Stimulated activated naive CD8-positive, alpha-beta T cell treated with anti-CD3 and anti-CD28 coated beads, Interleukin-15, amount 100 ng/mL, for 72 hours (primary cell): ENCODE measurements at regions not wholly inside any gene's neighbourhood (a gene's known extent, or its start where the extent isn't known, plus 50 kb on each side); places are given as distances from the start of the nearest gene placed in this dataset.

Experiments
- ATAC-seq: fragments of 150-1000 bp; cut with Tn5 transposase; 2 replicates; pipeline ENCODE4 v1.10.0; 2021; ENCODE audit warnings: mild to moderate bottlenecking, moderate library complexity
- DNase-seq, 2 donors: peaks; one replicate each; pipeline ENCODE4 v3.0.0; 2021 to 2022
- H3K27ac Mint-ChIP-seq, 2 donors: one replicate each; pipeline ENCODE4 v1.8.0; 2022; ENCODE audit warnings: mild to moderate bottlenecking in 2 of 2, mixed read lengths in 2 of 2, moderate library complexity in 2 of 2
- H3K27me3 Mint-ChIP-seq: one replicate; pipeline ENCODE4 v1.8.0; 2022; ENCODE audit warnings: mixed read lengths
- H3K4me1 Mint-ChIP-seq: one replicate; pipeline ENCODE4 v1.8.0; 2022; ENCODE audit warnings: mild to moderate bottlenecking, mixed read lengths
- H3K4me3 Mint-ChIP-seq, 2 donors: one replicate each; pipeline ENCODE4 v1.8.0; 2022; ENCODE audit warnings: mild to moderate bottlenecking in 2 of 2, mixed read lengths in 2 of 2, moderate library complexity in 1 of 2
- H3K9me3 Mint-ChIP-seq, 2 donors: one replicate each; pipeline ENCODE4 v1.8.0; 2022; ENCODE audit warnings: mixed read lengths in 2 of 2

GRCh38 chr4:10981576-10981975 is 297.0 kb upstream of the CLNK start:
- no peak for ATAC-seq
- H3K4me1 Mint-ChIP-seq = peaks cover 16% of the 10 kb centered on the region
- DNase-seq = no peak
- no peak overlapping the region for H3K27ac Mint-ChIP-seq
- H3K9me3 Mint-ChIP-seq = no peaks in the 10 kb centered on the region
- no peaks in the 10 kb centered on the region for H3K27me3 Mint-ChIP-seq
- H3K4me3 Mint-ChIP-seq = no peak overlapping the region

- peaks cover 16% of the 10 kb centered on the region for H3K4me1 Mint-ChIP-seq
- no peak overlapping the region for H3K4me3 Mint-ChIP-seq
- no peaks in the 10 kb centered on the region for H3K9me3 Mint-ChIP-seq
- H3K27me3 Mint-ChIP-seq = no peaks in the 10 kb centered on the region
- no peak overlapping the region for H3K27ac Mint-ChIP-seq
- DNase-seq (no peak), ATAC-seq (no peak)
Observed at GRCh38 chr4:10981096-10981495, 296.5 kb upstream of the CLNK start.

GRCh38 chr4:10979032-10979431 is 294.5 kb upstream of the CLNK start:
- peaks cover 16% of the 10 kb centered on the region for H3K4me1 Mint-ChIP-seq
- DNase-seq = no peak
- peaks cover 6 to 8% of the 10 kb centered on the region in 2 donors for H3K9me3 Mint-ChIP-seq
- H3K27me3 Mint-ChIP-seq = no peaks in the 10 kb centered on the region
- H3K27ac Mint-ChIP-seq = no peak overlapping the region
- no peak for ATAC-seq
- H3K4me3 Mint-ChIP-seq = no peak overlapping the region

- Mint-ChIP-seq H3K4me3 (no peak overlapping the region), H3K27me3 (peaks cover 7% of the 10 kb centered on the region), H3K9me3 (peaks cover 6 to 8% of the 10 kb centered on the region in 2 donors), H3K4me1 (peaks cover 5% of the 10 kb centered on the region), H3K27ac (no peak overlapping the region)
- DNase-seq (no peak), ATAC-seq (no peak)
Observed at GRCh38 chr4:10977534-10977933, 293.0 kb upstream of the CLNK start.

- DNase-seq (peak in 1 of 2 donors; percentile 8), ATAC-seq (no peak)
- H3K27me3 Mint-ChIP-seq = peaks cover 7% of the 10 kb centered on the region
- no peak overlapping the region for H3K4me3 Mint-ChIP-seq
- no peaks in the 10 kb centered on the region for H3K4me1 Mint-ChIP-seq
- no peak overlapping the region for H3K27ac Mint-ChIP-seq
- H3K9me3 Mint-ChIP-seq = peaks cover 6 to 8% of the 10 kb centered on the region in 2 donors
Observed at GRCh38 chr4:10974371-10974770, 289.8 kb upstream of the CLNK start.

- Mint-ChIP-seq H3K4me1 (no peaks in the 10 kb centered on the region), H3K4me3 (no peak overlapping the region), H3K27me3 (peaks cover 7% of the 10 kb centered on the region), H3K9me3 (peaks cover 6 to 8% of the 10 kb centered on the region in 2 donors), H3K27ac (peak overlapping the region in 1 of 2 donors; percentile 29)
- DNase-seq (no peak), ATAC-seq (no peak)
Observed at GRCh38 chr4:10973686-10974085, 289.1 kb upstream of the CLNK start.

- no peaks in the 10 kb centered on the region for H3K4me1 Mint-ChIP-seq
Observed at GRCh38 chr4:10971800-10972401, 287.3 kb upstream of the CLNK start.

GRCh38 chr4:10965196-10965595 is 280.6 kb upstream of the CLNK start:
- H3K27ac Mint-ChIP-seq = peak overlapping the region in 1 of 2 donors; percentile 74
- no peak for DNase-seq

More at GRCh38 chr4:10971800-10972401, 287.3 kb upstream of the CLNK start:
- ATAC-seq (no peak), DNase-seq (no peak)
- Mint-ChIP-seq H3K4me3 (no peak overlapping the region), H3K9me3 (peaks cover 6 to 8% of the 10 kb centered on the region in 2 donors), H3K27me3 (peaks cover 7% of the 10 kb centered on the region), H3K27ac (no peak overlapping the region)

GRCh38 chr4:10963958-10964703 is 279.6 kb upstream of the CLNK start:
- no peak overlapping the region for H3K4me3 Mint-ChIP-seq
- ATAC-seq = no peak
- H3K27me3 Mint-ChIP-seq = no peaks in the 10 kb centered on the region
- DNase-seq = no peak
- H3K4me1 Mint-ChIP-seq = no peaks in the 10 kb centered on the region
- H3K9me3 Mint-ChIP-seq = peaks cover 0 to 3% of the 10 kb centered on the region in 2 donors
- no peak overlapping the region for H3K27ac Mint-ChIP-seq

More at GRCh38 chr4:10965196-10965595, 280.6 kb upstream of the CLNK start:
- Mint-ChIP-seq H3K4me1 (no peaks in the 10 kb centered on the region), H3K4me3 (no peak overlapping the region), H3K9me3 (peaks cover 0 to 3% of the 10 kb centered on the region in 2 donors), H3K27me3 (no peaks in the 10 kb centered on the region)
- ATAC-seq = no peak

GRCh38 chr4:10963241-10963640 is 278.7 kb upstream of the CLNK start:
- Mint-ChIP-seq H3K4me3 (no peak overlapping the region), H3K9me3 (peaks cover 0 to 3% of the 10 kb centered on the region in 2 donors), H3K4me1 (no peaks in the 10 kb centered on the region), H3K27me3 (no peaks in the 10 kb centered on the region), H3K27ac (no peak overlapping the region)
- no peak for DNase-seq
- no peak for ATAC-seq

- no peak for DNase-seq
- Mint-ChIP-seq H3K9me3 (peaks cover 0 to 3% of the 10 kb centered on the region in 2 donors), H3K4me1 (no peaks in the 10 kb centered on the region), H3K27me3 (no peaks in the 10 kb centered on the region), H3K27ac (no peak overlapping the region), H3K4me3 (no peak overlapping the region)
- ATAC-seq = no peak
Observed at GRCh38 chr4:10962246-10962645, 277.7 kb upstream of the CLNK start.

- no peak overlapping the region for H3K4me3 Mint-ChIP-seq
- ATAC-seq (no peak), DNase-seq (no peak)
- peaks cover 4% of the 10 kb centered on the region for H3K4me1 Mint-ChIP-seq
- H3K9me3 Mint-ChIP-seq = peaks cover 0 to 3% of the 10 kb centered on the region in 2 donors
- no peak overlapping the region for H3K27ac Mint-ChIP-seq
- no peaks in the 10 kb centered on the region for H3K27me3 Mint-ChIP-seq
Observed at GRCh38 chr4:10960389-10960788, 275.8 kb upstream of the CLNK start.

- DNase-seq (no peak), ATAC-seq (no peak)
- Mint-ChIP-seq H3K4me1 (peaks cover 12% of the 10 kb centered on the region), H3K9me3 (peaks cover 0 to 3% of the 10 kb centered on the region in 2 donors), H3K27me3 (no peaks in the 10 kb centered on the region), H3K27ac (no peak overlapping the region), H3K4me3 (no peak overlapping the region)
Observed at GRCh38 chr4:10959586-10959985, 275.0 kb upstream of the CLNK start.

- Mint-ChIP-seq H3K9me3 (no peaks in the 10 kb centered on the region), H3K4me1 (peaks cover 25% of the 10 kb centered on the region), H3K27me3 (peaks cover 3% of the 10 kb centered on the region), H3K27ac (no peak overlapping the region), H3K4me3 (no peak overlapping the region)
- no peak for DNase-seq
- no peak for ATAC-seq
Observed at GRCh38 chr4:10958226-10958856, 273.8 kb upstream of the CLNK start.

- Mint-ChIP-seq H3K9me3 (no peaks in the 10 kb centered on the region), H3K4me3 (no peak overlapping the region), H3K4me1 (peaks cover 28% of the 10 kb centered on the region), H3K27me3 (peaks cover 8% of the 10 kb centered on the region), H3K27ac (no peak overlapping the region)
- ATAC-seq (no peak), DNase-seq (no peak)
Observed at GRCh38 chr4:10951306-10951705, 266.7 kb upstream of the CLNK start.
